OCI-LY1 (cell line): ENCODE measurements at regions not wholly inside any gene's neighbourhood (a gene's known extent, or its start where the extent isn't known, plus 50 kb on each side); places are given as distances from the start of the nearest gene placed in this dataset.

Experiments
- H2AFZ ChIP-seq: fragments of 200-600 bp; sonication (generic), shearing (Covaris generic); 2 replicates; pipeline ENCODE4 v1.6.0; 2014; ENCODE audit warnings: antibody characterized with exemption, mild to moderate bottlenecking, low read length
- H3F3A ChIP-seq: fragments of 200-600 bp; sonication (generic), shearing (Covaris generic); 2 replicates; pipeline ENCODE4 v1.6.0; 2014; ENCODE audit warnings: mild to moderate bottlenecking, antibody characterized with exemption, low read length, moderate library complexity; ENCODE audit not compliant: insufficient read depth
- H3K27ac ChIP-seq: fragments of 200-600 bp; sonication (generic); 2 replicates; pipeline ENCODE4 v1.5.1; 2014; ENCODE audit warnings: low read length, mixed run types, mild to moderate bottlenecking, low read depth; ENCODE audit not compliant: poor library complexity, severe bottlenecking
- H3K27me3 ChIP-seq: fragments of 200-600 bp; sonication (generic); 2 replicates; pipeline ENCODE4 v1.6.0; 2014; ENCODE audit warnings: antibody characterized with exemption, mild to moderate bottlenecking, low read length, moderate library complexity; ENCODE audit not compliant: insufficient read depth
- H3K36me3 ChIP-seq: fragments of 200-600 bp; sonication (generic); 2 replicates; pipeline ENCODE4 v1.6.1; 2014; ENCODE audit warnings: mild to moderate bottlenecking, antibody characterized with exemption, low read length, moderate library complexity, mixed read lengths; ENCODE audit not compliant: insufficient read depth
- H3K4me1 ChIP-seq: fragments of 200-600 bp; sonication (generic); 2 replicates; pipeline ENCODE4 v1.5.1; 2014; ENCODE audit warnings: mild to moderate bottlenecking, low read length, moderate library complexity; ENCODE audit not compliant: insufficient read depth, severe bottlenecking
- H3K4me2 ChIP-seq: fragments of 200-600 bp; sonication (generic), shearing (Covaris generic); 2 replicates; pipeline ENCODE4 v1.6.1; 2014; ENCODE audit warnings: low read length
- H3K4me3 ChIP-seq: fragments of 200-600 bp; sonication (generic); 2 replicates; pipeline ENCODE4 v1.5.1; 2014; ENCODE audit warnings: low read length, low read depth, mild to moderate bottlenecking, mixed read lengths; ENCODE audit not compliant: poor library complexity, severe bottlenecking
- H3K79me2 ChIP-seq: fragments of 200-600 bp; shearing (Covaris generic); 2 replicates; pipeline ENCODE4 v1.6.1; 2016; ENCODE audit warnings: mixed run types, low read length, mixed read lengths; ENCODE audit not compliant: insufficient read depth
- H3K9ac ChIP-seq: fragments of 200-600 bp; sonication (generic), shearing (Covaris generic); 2 replicates; pipeline ENCODE4 v1.6.1; 2014; ENCODE audit warnings: mild to moderate bottlenecking, low read length, mixed read lengths
- H3K9me2 ChIP-seq: fragments of 200-600 bp; sonication (generic), shearing (Covaris generic); 2 replicates; pipeline ENCODE4 v1.6.1; 2014; ENCODE audit warnings: low read depth, mild to moderate bottlenecking, low read length, mixed read lengths
- H3K9me3 ChIP-seq: fragments of 200-600 bp; shearing (Covaris generic); 2 replicates; pipeline ENCODE4 v1.6.1; 2014; ENCODE audit warnings: low read length, mixed read lengths
- H4K20me1 ChIP-seq: fragments of 200-600 bp; sonication (generic), shearing (Covaris generic); 2 replicates; pipeline ENCODE4 v1.6.0; 2016; ENCODE audit warnings: mild to moderate bottlenecking, low read length; ENCODE audit not compliant: insufficient read depth
- CTCF ChIP-seq: fragments of 200-600 bp; sonication (generic), shearing (Covaris generic); IDR thresholded peaks from 2 replicates; pipeline ENCODE4 v1.5.1; 2017; ENCODE audit warnings: mild to moderate bottlenecking, antibody characterized with exemption, low read length, moderate library complexity, mixed read lengths
- EZH2 ChIP-seq: fragments of 200-600 bp; sonication (generic), shearing (Covaris generic); IDR thresholded peaks from 2 replicates; pipeline ENCODE4 v1.8.0; 2017; ENCODE audit warnings: borderline replicate concordance, mixed run types, mild to moderate bottlenecking, antibody characterized with exemption, low read length, moderate library complexity, mixed read lengths

GRCh38 chr11:15309296-15309695, 194.6 kb downstream of the INSC start:
- Histone ChIP-seq H3K79me2 (no peaks in the 10 kb centered on the region), H3K27me3 (no peaks in the 10 kb centered on the region), H4K20me1 (no peaks in the 10 kb centered on the region), H3K4me1 (no peaks in the 10 kb centered on the region), H3K4me2 (no peak overlapping the region), H3K36me3 (no peaks in the 10 kb centered on the region), H2AFZ (no peak overlapping the region), H3K27ac (no peak overlapping the region), H3K9me3 (no peaks in the 10 kb centered on the region), H3F3A (no peaks in the 10 kb centered on the region), H3K4me3 (no peak overlapping the region), H3K9me2 (no peaks in the 10 kb centered on the region), H3K9ac (no peak overlapping the region)
- no peak for TF ChIP-seq CTCF
- TF ChIP-seq EZH2, result no peak

GRCh38 chr11:15313862-15314261, 199.1 kb downstream of the INSC start:
- H3F3A ChIP-seq, result no peaks in the 10 kb centered on the region
- no peak for TF ChIP-seq CTCF
- TF ChIP-seq EZH2, result no peak
- no peak overlapping the region for H3K4me3 ChIP-seq
- no peaks in the 10 kb centered on the region for H3K4me1 ChIP-seq
- H2AFZ ChIP-seq, result no peak overlapping the region
- no peaks in the 10 kb centered on the region for H4K20me1 ChIP-seq
- H3K27ac ChIP-seq, result no peak overlapping the region
- no peak overlapping the region for H3K4me2 ChIP-seq
- H3K9ac ChIP-seq, result no peak overlapping the region
- no peaks in the 10 kb centered on the region for H3K9me3 ChIP-seq
- H3K79me2 ChIP-seq, result no peaks in the 10 kb centered on the region
- no peaks in the 10 kb centered on the region for H3K9me2 ChIP-seq
- no peaks in the 10 kb centered on the region for H3K36me3 ChIP-seq
- H3K27me3 ChIP-seq, result no peaks in the 10 kb centered on the region

GRCh38 chr11:15318814-15319213, 204.1 kb downstream of the INSC start:
- no peaks in the 10 kb centered on the region for H3K9me3 ChIP-seq
- no peaks in the 10 kb centered on the region for H3K9me2 ChIP-seq
- no peaks in the 10 kb centered on the region for H3F3A ChIP-seq
- no peaks in the 10 kb centered on the region for H3K36me3 ChIP-seq
- H3K79me2 ChIP-seq, result no peaks in the 10 kb centered on the region
- no peaks in the 10 kb centered on the region for H4K20me1 ChIP-seq
- no peak overlapping the region for H3K4me2 ChIP-seq
- no peaks in the 10 kb centered on the region for H3K4me1 ChIP-seq
- H3K27ac ChIP-seq, result no peak overlapping the region
- H2AFZ ChIP-seq, result no peak overlapping the region
- H3K9ac ChIP-seq, result no peak overlapping the region
- TF ChIP-seq CTCF (no peak), EZH2 (no peak)
- H3K27me3 ChIP-seq, result no peaks in the 10 kb centered on the region
- H3K4me3 ChIP-seq, result no peak overlapping the region
